A549 (cell line): ENCODE measurements at regions not wholly inside any gene's neighbourhood (a gene's known extent, or its start where the extent isn't known, plus 50 kb on each side); places are given as distances from the start of the nearest gene placed in this dataset.

Source experiments
- EP300 ChIP-seq, 2 experiments: fragments of >200 bp; sonication (Bioruptor Twin); formaldehyde crosslinking; IDR thresholded peaks; 2 replicates in 1 of 2; 3 replicates in 1 of 2; pipeline ENCODE4 v1.6.1; 2016 to 2017
- JUN ChIP-seq, 2 experiments: fragments of >200 bp; sonication (Bioruptor Twin); formaldehyde crosslinking; IDR thresholded peaks; 2 replicates in 1 of 2; 3 replicates in 1 of 2; pipeline ENCODE4 v1.6.1; 2016 to 2017
- POLR2A ChIP-seq: IDR thresholded peaks from 2 replicates; pipeline ENCODE4 v1.6.1; 2012; ENCODE audit warnings: mild to moderate bottlenecking, low read length
- RAD21 ChIP-seq, 2 experiments: fragments of >200 bp in 1 of 2; sonication (Bioruptor Twin) in 1 of 2; formaldehyde crosslinking in 1 of 2; IDR thresholded peaks in 1 of 2; conservative IDR thresholded peaks in 1 of 2; 2 replicates in 1 of 2; 3 replicates in 1 of 2; pipeline ENCODE4 v1.6.1; 2012 to 2018; ENCODE audit warnings: inconsistent platforms in 1 of 2
- RFX5 ChIP-seq: fragments of 450-650 bp; IDR thresholded peaks from 2 replicates; pipeline ENCODE4 v1.7.1; 2014; ENCODE audit warnings: antibody characterized with exemption, mild to moderate bottlenecking, moderate library complexity
- TF ChIP-seq, protein P1 (sequence below): fragments of 150-350 bp; IDR thresholded peaks from 2 replicates; pipeline ENCODE4 v1.6.1; 2014; ENCODE audit warnings: low read depth, mild to moderate bottlenecking, low read length
- TF ChIP-seq, protein P2 (sequence below): fragments of >200 bp; sonication (Bioruptor Twin); formaldehyde crosslinking; IDR thresholded peaks from 3 replicates; pipeline ENCODE4 v1.5.1; 2016

- TF ChIP-seq, protein P1, sequence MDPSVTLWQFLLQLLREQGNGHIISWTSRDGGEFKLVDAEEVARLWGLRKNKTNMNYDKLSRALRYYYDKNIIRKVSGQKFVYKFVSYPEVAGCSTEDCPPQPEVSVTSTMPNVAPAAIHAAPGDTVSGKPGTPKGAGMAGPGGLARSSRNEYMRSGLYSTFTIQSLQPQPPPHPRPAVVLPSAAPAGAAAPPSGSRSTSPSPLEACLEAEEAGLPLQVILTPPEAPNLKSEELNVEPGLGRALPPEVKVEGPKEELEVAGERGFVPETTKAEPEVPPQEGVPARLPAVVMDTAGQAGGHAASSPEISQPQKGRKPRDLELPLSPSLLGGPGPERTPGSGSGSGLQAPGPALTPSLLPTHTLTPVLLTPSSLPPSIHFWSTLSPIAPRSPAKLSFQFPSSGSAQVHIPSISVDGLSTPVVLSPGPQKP, result no peak
- no peak for TF ChIP-seq RAD21 (conservative IDR thresholded peaks at IDR 0.05 in 1 of 2, IDR thresholded peaks at IDR 0.05 in 1 of 2)
- no peak for TF ChIP-seq RFX5
- TF ChIP-seq EP300 (IDR thresholded peaks at IDR 0.05), result no peak
- TF ChIP-seq, protein P2, sequence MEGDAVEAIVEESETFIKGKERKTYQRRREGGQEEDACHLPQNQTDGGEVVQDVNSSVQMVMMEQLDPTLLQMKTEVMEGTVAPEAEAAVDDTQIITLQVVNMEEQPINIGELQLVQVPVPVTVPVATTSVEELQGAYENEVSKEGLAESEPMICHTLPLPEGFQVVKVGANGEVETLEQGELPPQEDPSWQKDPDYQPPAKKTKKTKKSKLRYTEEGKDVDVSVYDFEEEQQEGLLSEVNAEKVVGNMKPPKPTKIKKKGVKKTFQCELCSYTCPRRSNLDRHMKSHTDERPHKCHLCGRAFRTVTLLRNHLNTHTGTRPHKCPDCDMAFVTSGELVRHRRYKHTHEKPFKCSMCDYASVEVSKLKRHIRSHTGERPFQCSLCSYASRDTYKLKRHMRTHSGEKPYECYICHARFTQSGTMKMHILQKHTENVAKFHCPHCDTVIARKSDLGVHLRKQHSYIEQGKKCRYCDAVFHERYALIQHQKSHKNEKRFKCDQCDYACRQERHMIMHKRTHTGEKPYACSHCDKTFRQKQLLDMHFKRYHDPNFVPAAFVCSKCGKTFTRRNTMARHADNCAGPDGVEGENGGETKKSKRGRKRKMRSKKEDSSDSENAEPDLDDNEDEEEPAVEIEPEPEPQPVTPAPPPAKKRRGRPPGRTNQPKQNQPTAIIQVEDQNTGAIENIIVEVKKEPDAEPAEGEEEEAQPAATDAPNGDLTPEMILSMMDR, result no peak
- TF ChIP-seq POLR2A, result no peak
- no peak for TF ChIP-seq JUN (IDR thresholded peaks at IDR 0.05)
These were observed 150.7 kb downstream of the EDN3 start for GRCh38 chr20:59451066-59451630.
